ENCODE measurements at regions not wholly inside any gene's neighbourhood (a gene's known extent, or its start where the extent isn't known, plus 50 kb on each side); places are given as distances from the start of the nearest gene placed in this dataset.
"Not testable (repeated sequence)": the region's sequence is repeated elsewhere in the genome, so short reads cannot be mapped to it uniquely, and the experiment has no call there.

GRCh38 chr2:15681089-15681885, 89.6 kb downstream of the DDX1 start:
- DNase-seq = no peak

- DNase-seq = no peak
Measured at GRCh38 chr2:15682354-15682753, 90.7 kb downstream of the DDX1 start.

- DNase-seq = no peak
Measured at GRCh38 chr2:15684161-15685039, 92.7 kb downstream of the DDX1 start.

- DNase-seq = no peak
Measured at GRCh38 chr2:15685143-15685542, 93.5 kb downstream of the DDX1 start.

- DNase-seq = no peak
Measured at GRCh38 chr2:15686643-15687042, 95.0 kb downstream of the DDX1 start.

- no peak for DNase-seq
Measured at GRCh38 chr2:15687243-15687642, 95.6 kb downstream of the DDX1 start.

- DNase-seq = no peak
Measured at GRCh38 chr2:15687720-15688119, 96.1 kb downstream of the DDX1 start.

GRCh38 chr2:15688924-15689568, 97.4 kb downstream of the DDX1 start:
- no peak for DNase-seq

- no peak for DNase-seq
Measured at GRCh38 chr2:15689654-15690053, 98.0 kb downstream of the DDX1 start.

- DNase-seq = no peak
Measured at GRCh38 chr2:15691586-15692310, 100.1 kb downstream of the DDX1 start.

GRCh38 chr2:15692551-15693377, 101.1 kb downstream of the DDX1 start:
- no peak for DNase-seq

GRCh38 chr2:15693382-15693781, 101.7 kb downstream of the DDX1 start:
- DNase-seq = no peak

- no peak for DNase-seq
Measured at GRCh38 chr2:15693926-15694588, 102.4 kb downstream of the DDX1 start.

GRCh38 chr2:15694589-15694986, 102.9 kb downstream of the DDX1 start:
- DNase-seq = no peak

GRCh38 chr2:15695582-15696330, 104.1 kb downstream of the DDX1 start:
- DNase-seq = no peak

GRCh38 chr2:15696606-15697170, 105.0 kb downstream of the DDX1 start:
- not testable (repeated sequence) for DNase-seq

GRCh38 chr2:15700131-15700530, 108.5 kb downstream of the DDX1 start:
- DNase-seq = no peak

- DNase-seq = no peak
Measured at GRCh38 chr2:15700599-15701340, 109.1 kb downstream of the DDX1 start.

- DNase-seq = no peak
Measured at GRCh38 chr2:15701341-15701907, 109.8 kb downstream of the DDX1 start.
